Suprapubic skin (tissue), 4 donors: ENCODE measurements at regions not wholly inside any gene's neighbourhood (a gene's known extent, or its start where the extent isn't known, plus 50 kb on each side); places are given as distances from the start of the nearest gene placed in this dataset.
"Not testable (repeated sequence)": the region's sequence is repeated elsewhere in the genome, so short reads cannot be mapped to it uniquely, and the experiment has no call there.

Source experiments
- DNase-seq, 2 donors: peaks; one replicate each; pipeline ENCODE4 v3.0.0-alpha.2; 2019; ENCODE audit warnings: low spot score in 2 of 2
- H3K27ac ChIP-seq: fragments of 200-600 bp; sonication (generic); one replicate; pipeline ENCODE4 v1.5.1; 2019
- H3K27me3 ChIP-seq: fragments of 200-600 bp; sonication (generic); one replicate; pipeline ENCODE4 v1.5.1; 2019
- H3K36me3 ChIP-seq: fragments of 200-600 bp; sonication (generic); one replicate; pipeline ENCODE4 v1.5.1; 2019
- H3K4me1 ChIP-seq: fragments of 200-600 bp; sonication (generic); one replicate; pipeline ENCODE4 v1.5.1; 2019
- H3K4me3 ChIP-seq: fragments of 200-600 bp; sonication (generic); one replicate; pipeline ENCODE4 v1.5.1; 2019; ENCODE audit warnings: mild to moderate bottlenecking
- H3K9me3 ChIP-seq: fragments of 200-600 bp; sonication (generic); one replicate; pipeline ENCODE4 v1.5.1; 2019
- EP300 ChIP-seq: sonication (generic); formaldehyde crosslinking; IDR thresholded peaks from one replicate; pipeline ENCODE4 v1.6.1; 2017; ENCODE audit warnings: antibody characterized with exemption
- POLR2A ChIP-seq, 2 donors: fragments of 450-650 bp; IDR thresholded peaks; one replicate each; pipeline ENCODE4 v1.6.1; 2017; ENCODE audit warnings: antibody characterized with exemption in 2 of 2, mild to moderate bottlenecking in 2 of 2, moderate library complexity in 2 of 2
- POLR2AphosphoS5 ChIP-seq, 3 donors: sonication (generic); formaldehyde crosslinking; IDR thresholded peaks; one replicate each; pipeline ENCODE4 v1.6.1; 2017; ENCODE audit warnings: antibody characterized with exemption in 3 of 3
- WGBS: methylation state at CpG from one replicate; pipeline ENCODE4 v1.1.5; 2018; 5-methylcytosine and 5-hydroxymethylcytosine counted together
- TF ChIP-seq, protein P1 (sequence below), 2 donors: fragments of 200-600 bp in 1 of 2; fragments of 450-650 bp in 1 of 2; sonication (generic) in 1 of 2; IDR thresholded peaks; one replicate each; pipeline ENCODE4 v1.5.1; 2016 to 2019; ENCODE audit warnings: antibody characterized with exemption in 2 of 2, mild to moderate bottlenecking in 1 of 2, moderate library complexity in 1 of 2

GRCh38 chr18:27528925-27529521, 343.9 kb upstream of the CHST9 start:
- H3K36me3 ChIP-seq: no peaks in the 10 kb centered on the region
- 71% methylated on average over 2 of the region's 2 CpGs for whole genome bisulfite sequencing
- TF ChIP-seq, protein P1, sequence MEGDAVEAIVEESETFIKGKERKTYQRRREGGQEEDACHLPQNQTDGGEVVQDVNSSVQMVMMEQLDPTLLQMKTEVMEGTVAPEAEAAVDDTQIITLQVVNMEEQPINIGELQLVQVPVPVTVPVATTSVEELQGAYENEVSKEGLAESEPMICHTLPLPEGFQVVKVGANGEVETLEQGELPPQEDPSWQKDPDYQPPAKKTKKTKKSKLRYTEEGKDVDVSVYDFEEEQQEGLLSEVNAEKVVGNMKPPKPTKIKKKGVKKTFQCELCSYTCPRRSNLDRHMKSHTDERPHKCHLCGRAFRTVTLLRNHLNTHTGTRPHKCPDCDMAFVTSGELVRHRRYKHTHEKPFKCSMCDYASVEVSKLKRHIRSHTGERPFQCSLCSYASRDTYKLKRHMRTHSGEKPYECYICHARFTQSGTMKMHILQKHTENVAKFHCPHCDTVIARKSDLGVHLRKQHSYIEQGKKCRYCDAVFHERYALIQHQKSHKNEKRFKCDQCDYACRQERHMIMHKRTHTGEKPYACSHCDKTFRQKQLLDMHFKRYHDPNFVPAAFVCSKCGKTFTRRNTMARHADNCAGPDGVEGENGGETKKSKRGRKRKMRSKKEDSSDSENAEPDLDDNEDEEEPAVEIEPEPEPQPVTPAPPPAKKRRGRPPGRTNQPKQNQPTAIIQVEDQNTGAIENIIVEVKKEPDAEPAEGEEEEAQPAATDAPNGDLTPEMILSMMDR (IDR thresholded peaks at IDR 0.05): no peak
- TF ChIP-seq POLR2A (IDR thresholded peaks at IDR 0.05): no peak
- no peak for DNase-seq
- no peaks in the 10 kb centered on the region for H3K27me3 ChIP-seq
- H3K27ac ChIP-seq: no peak overlapping the region
- H3K9me3 ChIP-seq: no peaks in the 10 kb centered on the region
- no peaks in the 10 kb centered on the region for H3K4me1 ChIP-seq
- H3K4me3 ChIP-seq: no peak overlapping the region

- Histone ChIP-seq H3K27me3 (no peaks in the 10 kb centered on the region), H3K4me1 (no peaks in the 10 kb centered on the region), H3K9me3 (no peaks in the 10 kb centered on the region), H3K27ac (no peak overlapping the region), H3K36me3 (no peaks in the 10 kb centered on the region), H3K4me3 (no peak overlapping the region)
- WGBS: 36% methylated on average over 3 of the region's 3 CpGs
- TF ChIP-seq POLR2AphosphoS5 (IDR thresholded peaks at IDR 0.05) (no peak), POLR2A (IDR thresholded peaks at IDR 0.05) (no peak)
- no peak for DNase-seq
Measured at GRCh38 chr18:27527856-27528255, 342.7 kb upstream of the CHST9 start.

DNA sequence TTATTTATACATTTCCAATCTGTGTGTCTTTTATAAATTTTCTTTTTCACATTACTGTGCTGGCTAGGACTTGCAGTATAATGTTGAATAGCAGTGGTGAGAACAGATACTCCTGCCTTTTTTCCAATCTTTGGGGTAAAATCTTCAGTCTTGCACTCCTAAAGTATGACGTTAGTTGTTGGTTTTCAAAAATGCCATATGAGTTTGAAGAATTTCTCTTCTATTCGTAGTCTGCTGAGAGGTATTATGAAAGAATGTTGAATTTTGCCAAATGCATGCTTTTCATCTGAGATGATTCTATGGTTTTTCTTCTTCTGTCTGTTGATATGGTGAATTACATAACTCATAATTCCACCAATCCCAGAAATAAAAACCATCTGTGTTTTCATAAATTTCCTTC, 335.3 kb upstream of the CHST9 start:
- no peak overlapping the region for H3K27ac ChIP-seq
- TF ChIP-seq, protein P1 (IDR thresholded peaks at IDR 0.05): no peak
- no peak for TF ChIP-seq EP300
- no peak for TF ChIP-seq POLR2A (IDR thresholded peaks at IDR 0.05)
- no peak for TF ChIP-seq POLR2AphosphoS5 (IDR thresholded peaks at IDR 0.05)
- no peaks in the 10 kb centered on the region for H3K4me1 ChIP-seq
- H3K27me3 ChIP-seq: no peaks in the 10 kb centered on the region
- DNase-seq: no peak
- 51% methylated on average over 2 of the region's 2 CpGs for WGBS
- H3K36me3 ChIP-seq: no peaks in the 10 kb centered on the region
- H3K9me3 ChIP-seq: no peaks in the 10 kb centered on the region
- H3K4me3 ChIP-seq: no peak overlapping the region

- H3K36me3 ChIP-seq, H3K27ac ChIP-seq, DNase-seq, H3K4me1 ChIP-seq, H3K9me3 ChIP-seq, H3K4me3 ChIP-seq, H3K27me3 ChIP-seq: not testable (repeated sequence)
- WGBS: 94% methylated on average over 21 of the region's 21 CpGs
Measured at GRCh38 chr18:27510036-27510633, 325.0 kb upstream of the CHST9 start.

DNA sequence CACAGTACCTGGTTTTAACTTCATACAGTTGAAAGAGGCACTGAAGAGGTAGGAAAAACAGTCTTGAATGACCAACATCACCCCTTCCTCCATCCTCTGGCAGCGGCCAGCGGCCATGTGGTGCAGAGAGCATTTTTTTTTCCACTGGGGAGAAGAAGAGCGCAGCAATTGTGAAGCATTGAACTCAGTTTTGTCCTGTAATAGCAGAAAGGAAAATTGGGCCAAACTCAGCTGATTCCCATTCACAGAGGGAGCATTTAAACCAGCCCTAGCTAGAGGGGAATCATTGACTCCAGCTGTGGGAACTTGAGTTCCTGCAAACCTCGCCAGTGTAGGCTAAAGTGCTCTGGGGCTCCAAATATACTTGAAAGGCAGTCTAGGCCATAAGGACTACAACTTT, 316.6 kb upstream of the CHST9 start:
- 82% methylated on average over 4 of the region's 4 CpGs for WGBS
- H3K9me3 ChIP-seq: no peaks in the 10 kb centered on the region
- H3K27me3 ChIP-seq: no peaks in the 10 kb centered on the region
- TF ChIP-seq POLR2AphosphoS5 (IDR thresholded peaks at IDR 0.05) (no peak), EP300 (no peak), POLR2A (IDR thresholded peaks at IDR 0.05) (no peak)
- TF ChIP-seq, protein P1 (IDR thresholded peaks at IDR 0.05): no peak
- no peaks in the 10 kb centered on the region for H3K4me1 ChIP-seq
- no peak overlapping the region for H3K27ac ChIP-seq
- no peaks in the 10 kb centered on the region for H3K36me3 ChIP-seq
- DNase-seq: no peak
- H3K4me3 ChIP-seq: no peak overlapping the region

DNA sequence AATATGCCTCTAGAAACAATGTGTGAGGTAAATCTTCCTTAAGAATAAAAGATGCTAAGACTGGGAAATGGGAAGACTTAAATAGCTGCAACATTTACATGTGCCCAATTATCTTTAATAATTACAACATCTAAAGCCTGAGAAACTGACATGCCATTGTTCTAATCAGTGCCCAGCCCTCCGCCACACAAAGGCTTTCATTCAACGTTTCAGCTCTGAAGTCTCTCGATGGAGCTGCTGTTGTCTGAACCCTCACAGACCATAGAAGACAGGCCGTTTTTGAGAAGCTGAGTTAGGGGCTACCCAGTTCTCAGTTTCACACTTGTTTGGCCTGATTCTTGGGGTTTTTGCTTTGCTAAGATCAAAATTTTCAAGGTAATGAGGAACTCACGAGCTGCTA, 315.4 kb upstream of the CHST9 start:
- Histone ChIP-seq H3K9me3 (no peaks in the 10 kb centered on the region), H3K4me1 (no peaks in the 10 kb centered on the region), H3K27me3 (no peaks in the 10 kb centered on the region), H3K36me3 (no peaks in the 10 kb centered on the region), H3K4me3 (no peak overlapping the region), H3K27ac (no peak overlapping the region)
- DNase-seq: no peak
- TF ChIP-seq, protein P1 (IDR thresholded peaks at IDR 0.05): no peak
- TF ChIP-seq POLR2AphosphoS5 (IDR thresholded peaks at IDR 0.05) (no peak), POLR2A (IDR thresholded peaks at IDR 0.05) (no peak), EP300 (no peak)
- 73% methylated on average over 5 of the region's 5 CpGs for WGBS
